AG04450 (cell line): ENCODE measurements at regions not wholly inside any gene's neighbourhood (a gene's known extent, or its start where the extent isn't known, plus 50 kb on each side); places are given as distances from the start of the nearest gene placed in this dataset.
"Not testable (repeated sequence)": the region's sequence is repeated elsewhere in the genome, so short reads cannot be mapped to it uniquely, and the experiment has no call there.

Experiments used
- CTCF ChIA-PET: fragments of 300-600, 350-600 bp; formaldehyde crosslinking; extraction: SDS; loops from one replicate; lab custom pipeline; 2022; ENCODE audit warnings: antibody characterized with exemption, inconsistent platforms; lab: Charles Lee
- POLR2A ChIA-PET: fragments of 350-600 bp; formaldehyde crosslinking; extraction: SDS; loops from one replicate; lab custom pipeline; 2021; ENCODE audit warnings: antibody characterized with exemption, inconsistent platforms; lab: Yijun Ruan, JAX
- DNase-seq: peaks from one replicate; pipeline ENCODE4 v3.0.0-alpha.2; 2011; ENCODE audit warnings: low read depth, low spot score
- H3K27ac ChIP-seq: one replicate; pipeline ENCODE4 v1.5.1; 2012; ENCODE audit warnings: low read depth, low read length, control low read depth
- H3K27me3 ChIP-seq: one replicate; pipeline ENCODE4 v1.6.0; 2012; ENCODE audit warnings: low read length; ENCODE audit not compliant: control insufficient read depth, insufficient read depth
- H3K4me3 ChIP-seq: 2 replicates; pipeline ENCODE4 v1.5.1; 2011; ENCODE audit warnings: mild to moderate bottlenecking, low read depth, low read length, control low read depth
- H3K9me3 ChIP-seq: 2 replicates; pipeline ENCODE4 v1.5.1; 2012; ENCODE audit warnings: low read length; ENCODE audit not compliant: control insufficient read depth, insufficient read depth
- TF ChIP-seq, protein P1 (sequence below): IDR thresholded peaks from 2 replicates; pipeline ENCODE4 v1.5.1; 2011; ENCODE audit warnings: low read depth, low read length, control low read depth, inconsistent platforms

- H3K27me3 ChIP-seq, result no peaks in the 10 kb centered on the region
- ChIA-PET POLR2A (interaction anchor here (0.6 kb wide), 1 partner anchor 38 kb away, joined by 3 read pairs; no protein-coding TSS in a partner anchor), CTCF (no interaction called here)
- H3K4me3 ChIP-seq, result no peak overlapping the region
- TF ChIP-seq, protein P1, sequence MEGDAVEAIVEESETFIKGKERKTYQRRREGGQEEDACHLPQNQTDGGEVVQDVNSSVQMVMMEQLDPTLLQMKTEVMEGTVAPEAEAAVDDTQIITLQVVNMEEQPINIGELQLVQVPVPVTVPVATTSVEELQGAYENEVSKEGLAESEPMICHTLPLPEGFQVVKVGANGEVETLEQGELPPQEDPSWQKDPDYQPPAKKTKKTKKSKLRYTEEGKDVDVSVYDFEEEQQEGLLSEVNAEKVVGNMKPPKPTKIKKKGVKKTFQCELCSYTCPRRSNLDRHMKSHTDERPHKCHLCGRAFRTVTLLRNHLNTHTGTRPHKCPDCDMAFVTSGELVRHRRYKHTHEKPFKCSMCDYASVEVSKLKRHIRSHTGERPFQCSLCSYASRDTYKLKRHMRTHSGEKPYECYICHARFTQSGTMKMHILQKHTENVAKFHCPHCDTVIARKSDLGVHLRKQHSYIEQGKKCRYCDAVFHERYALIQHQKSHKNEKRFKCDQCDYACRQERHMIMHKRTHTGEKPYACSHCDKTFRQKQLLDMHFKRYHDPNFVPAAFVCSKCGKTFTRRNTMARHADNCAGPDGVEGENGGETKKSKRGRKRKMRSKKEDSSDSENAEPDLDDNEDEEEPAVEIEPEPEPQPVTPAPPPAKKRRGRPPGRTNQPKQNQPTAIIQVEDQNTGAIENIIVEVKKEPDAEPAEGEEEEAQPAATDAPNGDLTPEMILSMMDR, result no peak
- no peak overlapping the region for H3K27ac ChIP-seq
- H3K9me3 ChIP-seq, result no peaks in the 10 kb centered on the region
- no peak for DNase-seq
Measured at GRCh38 chr16:59470556-59470955, 736.4 kb upstream of the GOT2 start.

DNA sequence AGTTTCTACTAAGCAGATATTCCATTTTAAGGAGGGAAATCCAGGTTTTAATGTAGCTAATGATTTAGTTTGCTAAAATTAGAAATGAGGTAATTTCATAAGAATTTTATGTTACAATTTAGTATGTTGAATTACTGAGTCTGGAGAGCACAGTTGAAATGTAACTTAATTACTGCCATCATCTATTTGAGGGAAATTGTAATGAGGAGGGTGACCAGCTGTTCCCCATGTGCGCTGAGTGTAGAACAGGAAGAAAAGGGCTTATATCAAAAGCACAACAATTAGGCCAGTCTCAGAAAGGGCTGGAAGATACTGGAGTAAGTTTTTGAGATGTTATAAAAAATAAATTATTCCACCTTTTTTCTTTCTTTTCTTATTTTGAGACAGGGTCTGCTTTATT is 735.1 kb upstream of the GOT2 start:
- TF ChIP-seq, protein P1, result no peak
- POLR2A ChIA-PET, result no interaction called here
- H3K9me3 ChIP-seq, result no peaks in the 10 kb centered on the region
- no peaks in the 10 kb centered on the region for H3K27me3 ChIP-seq
- no peak overlapping the region for H3K4me3 ChIP-seq
- CTCF ChIA-PET, result no interaction called here
- H3K27ac ChIP-seq, result no peak overlapping the region
- no peak for DNase-seq

- no peak for DNase-seq
- CTCF ChIA-PET, result no interaction called here
- POLR2A ChIA-PET, result no interaction called here
- TF ChIP-seq, protein P1, result no peak
- H3K27ac ChIP-seq, result no peak overlapping the region
- no peaks in the 10 kb centered on the region for H3K9me3 ChIP-seq
- H3K4me3 ChIP-seq, result no peak overlapping the region
- H3K27me3 ChIP-seq, result no peaks in the 10 kb centered on the region
Measured at GRCh38 chr16:59463776-59464175, 729.7 kb upstream of the GOT2 start.

DNA sequence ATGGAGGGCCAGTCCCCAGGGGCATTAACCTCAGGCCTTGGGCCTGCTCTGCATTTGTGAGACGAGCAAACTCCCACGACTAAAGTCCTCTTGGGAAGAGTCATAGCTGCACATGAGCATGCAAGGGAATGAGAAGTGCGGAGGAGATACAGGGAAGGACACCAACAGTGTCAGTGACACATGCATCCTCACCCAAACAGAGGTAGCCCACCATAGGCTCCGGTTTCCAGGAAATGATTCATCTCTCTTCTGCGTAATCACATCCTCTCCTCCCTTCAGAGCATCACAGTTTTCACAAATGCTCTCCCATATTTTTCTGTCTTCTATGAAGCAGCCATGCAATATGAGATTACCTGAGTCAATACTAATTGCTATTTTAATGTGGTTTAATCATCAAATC is 725.7 kb upstream of the GOT2 start:
- ChIA-PET CTCF (no interaction called here), POLR2A (no interaction called here)
- no peaks in the 10 kb centered on the region for H3K9me3 ChIP-seq
- TF ChIP-seq, protein P1, result no peak
- H3K27ac ChIP-seq, result no peak overlapping the region
- no peak overlapping the region for H3K4me3 ChIP-seq
- DNase-seq, result no peak
- H3K27me3 ChIP-seq, result no peaks in the 10 kb centered on the region

DNA sequence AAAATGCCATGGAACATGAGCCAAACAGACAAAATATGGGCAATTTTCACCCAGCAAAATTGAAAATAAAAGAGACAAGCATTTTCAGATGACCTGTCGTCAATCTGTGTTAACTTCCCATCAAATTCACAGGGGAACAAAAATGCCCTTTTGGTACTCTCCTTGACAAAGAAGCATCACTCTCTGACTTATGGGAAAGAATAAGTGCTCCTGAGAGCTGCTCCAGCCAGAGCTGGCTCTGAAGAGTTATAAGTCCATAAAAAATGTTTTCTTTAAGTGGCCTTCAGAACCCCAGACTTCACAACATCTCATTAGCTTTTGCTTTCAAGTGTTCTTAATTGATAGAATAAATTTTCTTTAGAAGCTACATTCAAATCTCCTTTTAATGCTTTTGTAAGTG is 721.4 kb upstream of the GOT2 start:
- TF ChIP-seq, protein P1, result no peak
- ChIA-PET CTCF (no interaction called here), POLR2A (no interaction called here)
- no peak overlapping the region for H3K27ac ChIP-seq
- no peaks in the 10 kb centered on the region for H3K27me3 ChIP-seq
- H3K4me3 ChIP-seq, result no peak overlapping the region
- no peak for DNase-seq
- H3K9me3 ChIP-seq, result no peaks in the 10 kb centered on the region

GRCh38 chr16:59450513-59450912 is 716.4 kb upstream of the GOT2 start:
- H3K27me3 ChIP-seq, DNase-seq, H3K27ac ChIP-seq, H3K4me3 ChIP-seq, POLR2A ChIA-PET, CTCF ChIA-PET, H3K9me3 ChIP-seq: not testable (repeated sequence)
